H9 (cell line): ENCODE measurements at regions not wholly inside any gene's neighbourhood (a gene's known extent, or its start where the extent isn't known, plus 50 kb on each side); places are given as distances from the start of the nearest gene placed in this dataset.

Experiments
- DNase-seq: peaks from one replicate; pipeline ENCODE4 v3.0.0-alpha.2; 2017
- H2AFZ ChIP-seq: one replicate; pipeline ENCODE4 v1.6.1; 2013; ENCODE audit warnings: mild to moderate bottlenecking, low read length, control low read depth, moderate library complexity
- H2AK5ac ChIP-seq: 2 replicates; pipeline ENCODE4 v1.6.1; 2013; ENCODE audit warnings: low read length, control low read depth, mixed read lengths; ENCODE audit not compliant: insufficient read length
- H2BK120ac ChIP-seq: one replicate; pipeline ENCODE4 v1.6.1; 2013; ENCODE audit warnings: low read depth, mild to moderate bottlenecking, low read length, control low read depth, inconsistent platforms; ENCODE audit not compliant: poor library complexity, severe bottlenecking
- H2BK12ac ChIP-seq: 2 replicates; pipeline ENCODE4 v1.6.1; 2013; ENCODE audit warnings: low read length, control low read depth, mixed read lengths, low read depth; ENCODE audit not compliant: insufficient read length
- H2BK15ac ChIP-seq: 2 replicates; pipeline ENCODE4 v1.6.1; 2013; ENCODE audit warnings: low read depth, low read length, control low read depth
- H2BK20ac ChIP-seq: one replicate; pipeline ENCODE4 v1.6.1; 2013; ENCODE audit warnings: low read depth, mild to moderate bottlenecking, low read length, control low read depth, inconsistent platforms; ENCODE audit not compliant: poor library complexity, severe bottlenecking
- H2BK5ac ChIP-seq: 2 replicates; pipeline ENCODE4 v1.6.1; 2013; ENCODE audit warnings: low read length, control low read depth, mixed read lengths; ENCODE audit not compliant: insufficient read length
- H3K14ac ChIP-seq: 2 replicates; pipeline ENCODE4 v1.6.1; 2013; ENCODE audit warnings: low read length, control low read depth; ENCODE audit not compliant: insufficient read depth
- H3K18ac ChIP-seq: 2 replicates; pipeline ENCODE4 v1.6.1; 2013; ENCODE audit warnings: low read depth, mild to moderate bottlenecking, mixed read lengths, low read length, control low read depth; ENCODE audit not compliant: insufficient read length
- H3K23ac ChIP-seq: 2 replicates; pipeline ENCODE4 v1.6.1; 2013; ENCODE audit warnings: low read length, control low read depth, mixed read lengths, low read depth; ENCODE audit not compliant: insufficient read length
- H3K23me2 ChIP-seq: 2 replicates; pipeline ENCODE4 v1.6.1; 2013; ENCODE audit warnings: low read depth, mild to moderate bottlenecking, mixed read lengths, low read length, control low read depth; ENCODE audit not compliant: insufficient read length, poor library complexity, severe bottlenecking
- H3K27ac ChIP-seq: 2 replicates; pipeline ENCODE4 v1.5.1; 2013; ENCODE audit warnings: low read length, control low read depth, mixed read lengths, low read depth; ENCODE audit not compliant: insufficient read length
- H3K27me3 ChIP-seq: 2 replicates; pipeline ENCODE4 v1.6.1; 2013; ENCODE audit warnings: low read length, control low read depth, inconsistent platforms; ENCODE audit not compliant: insufficient read depth
- H3K4ac ChIP-seq: 2 replicates; pipeline ENCODE4 v1.6.1; 2013; ENCODE audit warnings: low read depth, mild to moderate bottlenecking, control low read depth, inconsistent platforms, low read length, moderate library complexity
- H3K4me1 ChIP-seq: 2 replicates; pipeline ENCODE4 v1.6.1; 2013; ENCODE audit warnings: low read length, control low read depth, inconsistent platforms; ENCODE audit not compliant: insufficient read depth
- H3K4me2 ChIP-seq: 2 replicates; pipeline ENCODE4 v1.6.1; 2013; ENCODE audit warnings: low read length, control low read depth, mixed read lengths; ENCODE audit not compliant: insufficient read length, insufficient read depth
- H3K56ac ChIP-seq: 2 replicates; pipeline ENCODE4 v1.6.1; 2013; ENCODE audit warnings: low read depth, mild to moderate bottlenecking, mixed read lengths, low read length, control low read depth; ENCODE audit not compliant: insufficient read length
- H3K79me1 ChIP-seq: 2 replicates; pipeline ENCODE4 v1.6.1; 2013; ENCODE audit warnings: low read depth, mild to moderate bottlenecking, moderate library complexity, low read length, control low read depth, inconsistent platforms; ENCODE audit not compliant: insufficient read depth, poor library complexity, severe bottlenecking
- H3K79me2 ChIP-seq: 2 replicates; pipeline ENCODE4 v1.6.1; 2013; ENCODE audit warnings: low read length, control low read depth, inconsistent platforms; ENCODE audit not compliant: insufficient read depth
- H3K9ac ChIP-seq: 2 replicates; pipeline ENCODE4 v1.6.1; 2013; ENCODE audit warnings: low read length, control low read depth, mixed read lengths; ENCODE audit not compliant: insufficient read length; ENCODE audit errors: extremely low read depth
- H3K9me3 ChIP-seq: one replicate; pipeline ENCODE4 v1.6.1; 2013; ENCODE audit warnings: low read depth, low read length, inconsistent platforms; ENCODE audit not compliant: control insufficient read depth
- H3T11ph ChIP-seq: one replicate; pipeline ENCODE4 v1.6.1; 2013; ENCODE audit warnings: mild to moderate bottlenecking, low read length, control low read depth, inconsistent platforms
- H4K20me1 ChIP-seq: one replicate; pipeline ENCODE4 v1.6.1; 2013; ENCODE audit not compliant: control insufficient read depth, insufficient read length, insufficient read depth
- H4K5ac ChIP-seq: 2 replicates; pipeline ENCODE4 v1.6.1; 2013; ENCODE audit warnings: low read depth, mild to moderate bottlenecking, mixed read lengths, low read length, control low read depth; ENCODE audit not compliant: insufficient read length
- H4K8ac ChIP-seq: replicated peaks from 2 replicates; pipeline ENCODE4 v1.6.1; 2013; ENCODE audit warnings: low read length, control low read depth, mixed read lengths, low read depth; ENCODE audit not compliant: insufficient read length
- H4K91ac ChIP-seq: 2 replicates; pipeline ENCODE4 v1.6.1; 2013; ENCODE audit warnings: low read depth, mild to moderate bottlenecking, moderate library complexity, mixed read lengths, low read length, control low read depth; ENCODE audit not compliant: insufficient read length
- H3K27ac Mint-ChIP-seq, 3 experiments: 2 replicates in 2 of 3; 3 replicates in 1 of 3; pipeline ENCODE4 v1.8.0; 2020 to 2021; ENCODE audit warnings: mixed read lengths in 3 of 3, mild to moderate bottlenecking in 1 of 3, moderate library complexity in 1 of 3
- H3K27me3 Mint-ChIP-seq: 2 replicates; pipeline ENCODE4 v1.8.0; 2021; ENCODE audit warnings: low read depth, mild to moderate bottlenecking, moderate library complexity, mixed read lengths
- H3K36me3 Mint-ChIP-seq, 3 experiments: 2 replicates in 2 of 3; 3 replicates in 1 of 3; pipeline ENCODE4 v1.8.0; 2020 to 2021; ENCODE audit warnings: low read depth in 3 of 3, mixed read lengths in 3 of 3; ENCODE audit not compliant: insufficient read depth in 1 of 3
- H3K4me1 Mint-ChIP-seq, 2 experiments: 2 replicates each; pipeline ENCODE4 v1.8.0; 2020; ENCODE audit warnings: mixed read lengths in 2 of 2
- H3K4me3 Mint-ChIP-seq, 2 experiments: 2 replicates in 1 of 2; 3 replicates in 1 of 2; pipeline ENCODE4 v1.8.0; 2020 to 2021; ENCODE audit warnings: mild to moderate bottlenecking in 2 of 2, mixed read lengths in 2 of 2, moderate library complexity in 1 of 2
- H3K9me3 Mint-ChIP-seq, 2 experiments: 2 replicates in 1 of 2; 3 replicates in 1 of 2; pipeline ENCODE4 v1.8.0; 2020; ENCODE audit warnings: mild to moderate bottlenecking in 2 of 2, mixed read lengths in 2 of 2, moderate library complexity in 1 of 2
- WGBS: extraction: QIAGEN DNeasy Blood & Tissue Kit; methylation state at CpG from one replicate; pipeline ENCODE4 v1.1.7; 2013; ENCODE audit warnings: missing lambda C conversion rate, low lambda C conversion rate, mixed read lengths; ENCODE audit not compliant: insufficient read length; ENCODE audit errors: extremely low coverage; 5-methylcytosine and 5-hydroxymethylcytosine counted together
- TF ChIP-seq, protein P1 (sequence below): fragments of 200-600 bp; sonication (generic); conservative IDR thresholded peaks from 3 replicates; pipeline ENCODE4 v1.8.0; 2021; ENCODE audit warnings: antibody characterized with exemption, mild to moderate bottlenecking

GRCh38 chr1:22295856-22296255, 153.0 kb upstream of the WNT4 start:
- Histone ChIP-seq H3K4me2 (no peak overlapping the region), H4K91ac (no peak overlapping the region), H2BK15ac (no peak overlapping the region), H3K56ac (no peak overlapping the region), H2AK5ac (no peak overlapping the region), H3K14ac (no peak overlapping the region), H3K23me2 (no peaks in the 10 kb centered on the region), H3K18ac (no peak overlapping the region), H3T11ph (no peak overlapping the region), H2BK20ac (no peak overlapping the region), H3K79me2 (no peaks in the 10 kb centered on the region), H3K9ac (no peak overlapping the region), H3K4me1 (no peaks in the 10 kb centered on the region), H2BK120ac (no peak overlapping the region), H3K9me3 (no peaks in the 10 kb centered on the region), H3K79me1 (no peaks in the 10 kb centered on the region), H4K8ac (no peak overlapping the region), H3K4ac (no peak overlapping the region), H2BK5ac (no peak overlapping the region), H3K23ac (no peak overlapping the region), H3K27ac (no peak overlapping the region), H4K5ac (no peak overlapping the region), H3K27me3 (no peaks in the 10 kb centered on the region), H2AFZ (no peak overlapping the region), H2BK12ac (no peak overlapping the region), H4K20me1 (no peaks in the 10 kb centered on the region)
- H3K4me3 Mint-ChIP-seq, result no peak overlapping the region
- TF ChIP-seq, protein P1, sequence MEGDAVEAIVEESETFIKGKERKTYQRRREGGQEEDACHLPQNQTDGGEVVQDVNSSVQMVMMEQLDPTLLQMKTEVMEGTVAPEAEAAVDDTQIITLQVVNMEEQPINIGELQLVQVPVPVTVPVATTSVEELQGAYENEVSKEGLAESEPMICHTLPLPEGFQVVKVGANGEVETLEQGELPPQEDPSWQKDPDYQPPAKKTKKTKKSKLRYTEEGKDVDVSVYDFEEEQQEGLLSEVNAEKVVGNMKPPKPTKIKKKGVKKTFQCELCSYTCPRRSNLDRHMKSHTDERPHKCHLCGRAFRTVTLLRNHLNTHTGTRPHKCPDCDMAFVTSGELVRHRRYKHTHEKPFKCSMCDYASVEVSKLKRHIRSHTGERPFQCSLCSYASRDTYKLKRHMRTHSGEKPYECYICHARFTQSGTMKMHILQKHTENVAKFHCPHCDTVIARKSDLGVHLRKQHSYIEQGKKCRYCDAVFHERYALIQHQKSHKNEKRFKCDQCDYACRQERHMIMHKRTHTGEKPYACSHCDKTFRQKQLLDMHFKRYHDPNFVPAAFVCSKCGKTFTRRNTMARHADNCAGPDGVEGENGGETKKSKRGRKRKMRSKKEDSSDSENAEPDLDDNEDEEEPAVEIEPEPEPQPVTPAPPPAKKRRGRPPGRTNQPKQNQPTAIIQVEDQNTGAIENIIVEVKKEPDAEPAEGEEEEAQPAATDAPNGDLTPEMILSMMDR, result no peak
- H3K27ac Mint-ChIP-seq, result no peak overlapping the region
- peaks cover 0 to 5% (median 0%) of the 10 kb centered on the region in 3 experiments; a peak in 2 of 7 replicates for H3K36me3 Mint-ChIP-seq
- WGBS, result no CpG with 5 or more reads among the region's 8 CpGs
- peaks cover 0 to 5% of the 10 kb centered on the region in 2 experiments; a peak in 1 of 5 replicates for H3K9me3 Mint-ChIP-seq
- peaks cover 10% of the 10 kb centered on the region for H3K27me3 Mint-ChIP-seq
- peaks cover 12 to 13% of the 10 kb centered on the region in 2 experiments for H3K4me1 Mint-ChIP-seq
- no peak for DNase-seq
